Tibial nerve (tissue), 4 donors: ENCODE measurements at regions not wholly inside any gene's neighbourhood (a gene's known extent, or its start where the extent isn't known, plus 50 kb on each side); places are given as distances from the start of the nearest gene placed in this dataset.
"Not testable (repeated sequence)": the region's sequence is repeated elsewhere in the genome, so short reads cannot be mapped to it uniquely, and the experiment has no call there.

Experiments
- DNase-seq, 2 donors: peaks; one replicate each; pipeline ENCODE4 v3.0.0-alpha.2; 2019; ENCODE audit warnings: low spot score in 2 of 2
- H3K27ac ChIP-seq, 4 donors: fragments of 200-600 bp; sonication (generic) in 3 of 4; one replicate each; pipeline ENCODE4 v1.5.1; 2017 to 2019; ENCODE audit warnings: mild to moderate bottlenecking in 1 of 4
- H3K27me3 ChIP-seq, 2 donors: fragments of 200-600 bp; sonication (generic) in 1 of 2; one replicate each; pipeline versions ENCODE4 v1.5.1 to v1.6.0; 2017 to 2019
- H3K36me3 ChIP-seq, 3 donors: fragments of 200-600 bp; sonication (generic); one replicate each; pipeline ENCODE4 v1.5.1; 2018 to 2019
- H3K4me1 ChIP-seq, 4 donors: fragments of 200-600 bp; sonication (generic) in 3 of 4; one replicate each; pipeline ENCODE4 v1.5.1; 2017 to 2019
- H3K4me3 ChIP-seq, 4 donors: fragments of 200-600 bp; sonication (generic) in 3 of 4; one replicate each; pipeline ENCODE4 v1.5.1; 2017 to 2019; ENCODE audit warnings: mild to moderate bottlenecking in 1 of 4, moderate library complexity in 1 of 4
- H3K9me3 ChIP-seq, 4 donors: fragments of 200-600 bp; sonication (generic) in 3 of 4; one replicate each; pipeline ENCODE4 v1.5.1; 2017 to 2019
- CTCF ChIP-seq, 5 experiments: fragments of 200-600 bp in 3 of 5; fragments of 450-650 bp in 2 of 5; sonication (generic) in 3 of 5; IDR thresholded peaks; one replicate each; pipeline ENCODE4 v1.5.1; 2016 to 2019; ENCODE audit warnings: antibody characterized with exemption in 5 of 5, mild to moderate bottlenecking in 3 of 5, moderate library complexity in 2 of 5
- EP300 ChIP-seq, 2 donors: sonication (generic); formaldehyde crosslinking; IDR thresholded peaks; one replicate each; pipeline ENCODE4 v1.6.1; 2017; ENCODE audit warnings: antibody characterized with exemption in 2 of 2, mild to moderate bottlenecking in 1 of 2
- POLR2A ChIP-seq, 2 donors: fragments of 450-650 bp; IDR thresholded peaks; one replicate each; pipeline ENCODE4 v1.6.1; 2017; ENCODE audit warnings: antibody characterized with exemption in 2 of 2, mild to moderate bottlenecking in 2 of 2, moderate library complexity in 2 of 2
- WGBS, 2 donors: methylation state at CpG; one replicate each; pipeline ENCODE4 v1.1.5; 2018; 5-methylcytosine and 5-hydroxymethylcytosine counted together

GRCh38 chr18:6566338-6566911 is 151.7 kb upstream of the L3MBTL4 start:
- Histone ChIP-seq H3K27me3 (no peaks in the 10 kb centered on the region), H3K4me3 (no peak overlapping the region), H3K27ac (no peak overlapping the region), H3K36me3 (no peaks in the 10 kb centered on the region), H3K4me1 (no peaks in the 10 kb centered on the region), H3K9me3 (no peaks in the 10 kb centered on the region)
- 73 to 77% methylated on average over 3 of the region's 3 CpGs for WGBS, 2 donors
- TF ChIP-seq CTCF (IDR thresholded peaks at IDR 0.05) = no peak
- TF ChIP-seq EP300 (IDR thresholded peaks at IDR 0.05) = no peak
- TF ChIP-seq POLR2A (IDR thresholded peaks at IDR 0.05) = no peak
- no peak for DNase-seq

DNA sequence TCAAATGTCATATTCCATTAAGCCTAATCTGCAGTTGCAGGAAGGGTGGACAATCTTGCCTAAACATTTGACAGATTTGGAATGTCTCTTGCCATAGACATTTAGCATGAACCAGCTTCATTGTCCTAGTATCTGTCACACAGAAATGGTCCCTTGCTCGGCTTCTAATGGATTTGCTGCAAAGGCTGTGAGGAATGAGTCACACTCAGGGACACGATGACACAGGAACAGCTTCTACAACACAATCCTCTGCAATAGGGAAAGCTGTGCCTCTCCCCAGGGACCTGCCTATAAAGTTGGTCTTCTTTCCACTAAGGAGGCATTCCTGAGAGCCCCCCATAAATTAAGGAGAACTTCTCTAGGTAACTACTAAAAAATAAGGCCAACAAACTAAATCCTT is 155.1 kb upstream of the L3MBTL4 start:
- Histone ChIP-seq H3K4me1 (no peaks in the 10 kb centered on the region), H3K27ac (no peak overlapping the region), H3K4me3 (no peak overlapping the region), H3K27me3 (no peaks in the 10 kb centered on the region), H3K36me3 (no peaks in the 10 kb centered on the region), H3K9me3 (no peaks in the 10 kb centered on the region)
- DNase-seq = no peak
- WGBS, 2 donors = 42 to 50% methylated on average over 2 of the region's 2 CpGs
- TF ChIP-seq CTCF (IDR thresholded peaks at IDR 0.05) = no peak
- TF ChIP-seq EP300 (IDR thresholded peaks at IDR 0.05) = no peak
- no peak for TF ChIP-seq POLR2A (IDR thresholded peaks at IDR 0.05)

GRCh38 chr18:6570581-6571238 is 156.0 kb upstream of the L3MBTL4 start:
- no peak for DNase-seq
- no peaks in the 10 kb centered on the region for H3K9me3 ChIP-seq
- TF ChIP-seq POLR2A (IDR thresholded peaks at IDR 0.05) (no peak), CTCF (IDR thresholded peaks at IDR 0.05) (no peak)
- no peaks in the 10 kb centered on the region for H3K36me3 ChIP-seq
- 90 to 91% methylated on average over 4 of the region's 4 CpGs for WGBS, 2 donors
- no peak overlapping the region for H3K4me3 ChIP-seq
- no peak overlapping the region for H3K27ac ChIP-seq
- H3K4me1 ChIP-seq = no peaks in the 10 kb centered on the region
- no peaks in the 10 kb centered on the region for H3K27me3 ChIP-seq

DNA sequence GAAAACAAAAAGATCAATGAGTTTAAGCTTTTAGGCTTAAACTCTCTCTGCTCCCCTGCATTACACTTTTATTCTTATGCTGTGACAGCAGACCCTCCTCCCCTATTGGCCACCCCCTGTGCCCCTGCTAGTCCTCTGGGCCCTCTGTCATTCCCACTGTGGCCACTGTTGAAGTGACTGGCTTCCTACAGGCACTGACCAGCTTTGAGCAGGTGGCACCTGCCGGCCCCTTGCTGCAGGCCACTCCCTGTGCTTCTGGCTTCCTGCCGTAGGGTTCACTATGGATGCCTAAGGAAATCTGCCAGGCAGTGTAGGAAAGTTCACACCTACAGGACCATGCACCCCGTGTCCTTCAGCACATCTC is 156.5 kb upstream of the L3MBTL4 start:
- Histone ChIP-seq H3K36me3 (no peaks in the 10 kb centered on the region), H3K4me1 (no peaks in the 10 kb centered on the region), H3K27ac (no peak overlapping the region), H3K9me3 (no peaks in the 10 kb centered on the region), H3K4me3 (no peak overlapping the region), H3K27me3 (no peaks in the 10 kb centered on the region)
- no peak for DNase-seq
- WGBS, 2 donors = 86 to 95% methylated on average over 3 of the region's 3 CpGs
- TF ChIP-seq CTCF (IDR thresholded peaks at IDR 0.05) (no peak), POLR2A (IDR thresholded peaks at IDR 0.05) (no peak), EP300 (IDR thresholded peaks at IDR 0.05) (no peak)

DNA sequence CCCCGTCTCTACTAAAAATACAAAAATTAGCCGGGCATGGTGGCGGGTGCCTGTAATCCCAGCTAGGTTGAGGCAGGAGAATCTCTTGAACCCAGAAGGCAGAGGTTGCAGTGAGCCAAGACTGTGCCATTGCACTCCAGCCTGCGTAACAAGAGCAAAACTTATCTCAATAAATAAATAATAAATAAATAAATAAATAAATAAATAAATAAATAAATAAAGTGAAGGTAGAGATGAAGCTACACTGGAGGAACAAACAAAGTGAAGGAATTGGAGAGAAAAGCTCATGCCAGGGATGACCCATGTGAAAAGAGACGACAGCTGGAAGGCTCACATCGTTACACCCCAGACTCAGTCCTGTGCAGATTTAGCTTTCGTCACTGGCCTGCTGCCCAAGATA is 157.3 kb upstream of the ARHGAP28 start:
- not testable (repeated sequence) for H3K9me3 ChIP-seq, H3K27ac ChIP-seq, H3K27me3 ChIP-seq, DNase-seq, H3K4me3 ChIP-seq, H3K36me3 ChIP-seq, H3K4me1 ChIP-seq
- WGBS, 2 donors = 95 to 97% methylated on average over 7 of the region's 7 CpGs

- H3K4me3 ChIP-seq = no peak overlapping the region
- 71 to 88% methylated on average over 1 of the region's 1 CpG for WGBS, 2 donors
- no peaks in the 10 kb centered on the region for H3K9me3 ChIP-seq
- H3K27me3 ChIP-seq = no peaks in the 10 kb centered on the region
- no peak overlapping the region for H3K27ac ChIP-seq
- H3K4me1 ChIP-seq = no peaks in the 10 kb centered on the region
- TF ChIP-seq CTCF (IDR thresholded peaks at IDR 0.05) = no peak
- no peak for TF ChIP-seq EP300 (IDR thresholded peaks at IDR 0.05)
- no peak for TF ChIP-seq POLR2A (IDR thresholded peaks at IDR 0.05)
- no peak for DNase-seq
- H3K36me3 ChIP-seq = no peaks in the 10 kb centered on the region
Observed at GRCh38 chr18:6574631-6575030, 154.9 kb upstream of the ARHGAP28 start.
